ENCODE measurements at regions not wholly inside any gene's neighbourhood (a gene's known extent, or its start where the extent isn't known, plus 50 kb on each side); places are given as distances from the start of the nearest gene placed in this dataset.
A peak's percentile ranks its signal among the peaks of the same experiment; 100 is the strongest.

DNA sequence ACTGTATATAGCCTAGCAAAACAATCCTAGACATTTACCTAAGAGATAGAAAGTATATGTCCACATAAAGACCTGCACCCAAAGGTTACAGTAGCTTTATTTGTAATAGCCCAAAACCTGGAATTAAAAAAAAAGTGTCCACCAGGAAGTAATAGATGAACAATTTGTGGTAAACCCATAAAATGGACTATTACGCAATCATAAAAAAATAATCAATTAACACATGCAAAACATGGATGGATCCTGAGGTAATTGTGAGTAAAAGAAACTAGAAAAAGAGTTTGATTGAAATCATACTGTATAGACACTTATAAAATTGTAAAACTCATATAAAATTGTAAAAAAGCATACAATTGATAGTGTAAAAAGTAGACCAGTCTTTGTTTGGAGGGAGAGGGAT, 673.0 kb upstream of the ZNF804A start:
- no peak for DNase-seq (ENCODE audit: low spot score, unreplicated experiment)
- no peaks in the 10 kb centered on the region for H3K36me3 Mint-ChIP-seq (ENCODE audit: insufficient read depth)
- TF ChIP-seq, protein P1, sequence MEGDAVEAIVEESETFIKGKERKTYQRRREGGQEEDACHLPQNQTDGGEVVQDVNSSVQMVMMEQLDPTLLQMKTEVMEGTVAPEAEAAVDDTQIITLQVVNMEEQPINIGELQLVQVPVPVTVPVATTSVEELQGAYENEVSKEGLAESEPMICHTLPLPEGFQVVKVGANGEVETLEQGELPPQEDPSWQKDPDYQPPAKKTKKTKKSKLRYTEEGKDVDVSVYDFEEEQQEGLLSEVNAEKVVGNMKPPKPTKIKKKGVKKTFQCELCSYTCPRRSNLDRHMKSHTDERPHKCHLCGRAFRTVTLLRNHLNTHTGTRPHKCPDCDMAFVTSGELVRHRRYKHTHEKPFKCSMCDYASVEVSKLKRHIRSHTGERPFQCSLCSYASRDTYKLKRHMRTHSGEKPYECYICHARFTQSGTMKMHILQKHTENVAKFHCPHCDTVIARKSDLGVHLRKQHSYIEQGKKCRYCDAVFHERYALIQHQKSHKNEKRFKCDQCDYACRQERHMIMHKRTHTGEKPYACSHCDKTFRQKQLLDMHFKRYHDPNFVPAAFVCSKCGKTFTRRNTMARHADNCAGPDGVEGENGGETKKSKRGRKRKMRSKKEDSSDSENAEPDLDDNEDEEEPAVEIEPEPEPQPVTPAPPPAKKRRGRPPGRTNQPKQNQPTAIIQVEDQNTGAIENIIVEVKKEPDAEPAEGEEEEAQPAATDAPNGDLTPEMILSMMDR (IDR thresholded peaks at IDR 0.05; ENCODE audit: unreplicated experiment), result no peak
- no peak overlapping the region for H3K4me3 Mint-ChIP-seq (ENCODE audit: low read depth)
- H3K4me1 Mint-ChIP-seq (ENCODE audit: low read depth), result no peaks in the 10 kb centered on the region
- no peak overlapping the region for H3K27ac Mint-ChIP-seq
- H3K27me3 Mint-ChIP-seq, result no peaks in the 10 kb centered on the region
- peaks cover 12% of the 10 kb centered on the region for H3K9me3 Mint-ChIP-seq (ENCODE audit: low read depth)

DNA sequence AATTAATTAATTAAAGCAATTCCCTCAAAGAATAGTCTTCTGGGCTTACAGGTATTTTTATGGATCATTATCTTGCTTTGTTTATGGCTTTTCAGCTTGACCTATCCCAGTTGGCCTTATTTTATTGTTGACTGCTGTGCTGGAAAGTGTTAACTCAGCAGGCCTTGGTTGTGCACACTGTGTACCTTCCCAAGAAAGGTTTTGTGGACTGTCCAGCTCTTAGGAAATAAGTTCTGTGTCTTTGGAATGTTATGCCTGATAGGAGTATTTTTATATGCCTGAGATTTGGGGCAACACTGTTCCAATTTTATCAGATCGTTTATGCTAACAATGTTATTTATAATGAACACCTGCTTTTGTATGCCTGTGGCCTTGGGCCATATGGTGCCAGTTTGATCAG, 671.9 kb upstream of the ZNF804A start:
- Mint-ChIP-seq H3K4me1 (ENCODE audit: low read depth) (no peaks in the 10 kb centered on the region), H3K4me3 (ENCODE audit: low read depth) (no peak overlapping the region), H3K27me3 (no peaks in the 10 kb centered on the region), H3K36me3 (ENCODE audit: insufficient read depth) (no peaks in the 10 kb centered on the region), H3K9me3 (ENCODE audit: low read depth) (peaks cover 8% of the 10 kb centered on the region), H3K27ac (no peak overlapping the region)
- no peak for DNase-seq (ENCODE audit: low spot score, unreplicated experiment)
- TF ChIP-seq, protein P1 (IDR thresholded peaks at IDR 0.05; ENCODE audit: unreplicated experiment), result no peak

DNA sequence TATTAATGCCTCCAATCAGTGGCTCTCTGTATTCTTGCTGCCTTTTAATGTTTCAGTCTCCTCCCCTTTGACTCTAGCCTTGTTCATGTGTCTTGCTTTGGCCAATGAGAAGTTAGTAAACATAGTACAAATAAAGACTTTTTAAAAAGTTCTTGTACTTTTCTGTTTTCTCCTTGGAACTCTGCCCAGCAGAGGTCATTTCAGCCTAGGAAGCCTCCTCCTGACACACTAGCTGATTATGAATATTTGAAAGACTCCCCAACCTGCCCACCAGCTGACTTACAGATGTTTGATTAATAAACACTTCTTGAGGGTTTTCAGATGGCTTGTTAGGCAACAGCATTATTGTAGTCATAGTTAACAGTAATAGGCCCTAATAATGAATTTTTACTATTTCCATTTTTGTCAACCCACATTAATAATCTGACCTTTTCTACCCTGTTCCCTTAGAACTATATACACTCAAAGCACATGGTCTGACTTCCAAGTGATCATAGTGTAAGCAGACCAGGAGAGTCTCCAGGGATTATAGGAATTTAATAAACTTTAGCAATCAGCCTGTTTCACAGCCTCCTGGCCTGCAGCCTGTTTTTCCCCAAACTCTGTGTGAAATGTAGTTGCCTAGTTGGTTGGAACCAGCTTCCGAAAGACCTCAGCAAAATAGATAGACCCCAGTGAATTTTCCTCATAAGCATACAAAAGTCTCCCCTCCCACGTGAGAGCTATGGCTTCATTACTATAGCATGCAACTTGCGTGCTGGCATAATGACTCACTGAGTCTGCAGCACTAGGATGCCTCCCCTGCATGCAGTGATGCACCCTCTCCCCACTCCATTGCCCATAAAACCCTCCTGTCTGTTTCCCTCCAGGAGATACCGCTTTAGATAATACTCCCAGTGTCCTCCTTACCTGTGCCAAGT, 670.7 kb upstream of the ZNF804A start:
- peaks cover 8% of the 10 kb centered on the region for H3K9me3 Mint-ChIP-seq (ENCODE audit: low read depth)
- H3K4me3 Mint-ChIP-seq (ENCODE audit: low read depth), result no peak overlapping the region
- no peaks in the 10 kb centered on the region for H3K36me3 Mint-ChIP-seq (ENCODE audit: insufficient read depth)
- no peaks in the 10 kb centered on the region for H3K27me3 Mint-ChIP-seq
- TF ChIP-seq, protein P1 (IDR thresholded peaks at IDR 0.05; ENCODE audit: unreplicated experiment), result no peak
- H3K4me1 Mint-ChIP-seq (ENCODE audit: low read depth), result no peaks in the 10 kb centered on the region
- DNase-seq (ENCODE audit: low spot score, unreplicated experiment), result no peak
- H3K27ac Mint-ChIP-seq, result peak overlapping the region; percentile 38

DNA sequence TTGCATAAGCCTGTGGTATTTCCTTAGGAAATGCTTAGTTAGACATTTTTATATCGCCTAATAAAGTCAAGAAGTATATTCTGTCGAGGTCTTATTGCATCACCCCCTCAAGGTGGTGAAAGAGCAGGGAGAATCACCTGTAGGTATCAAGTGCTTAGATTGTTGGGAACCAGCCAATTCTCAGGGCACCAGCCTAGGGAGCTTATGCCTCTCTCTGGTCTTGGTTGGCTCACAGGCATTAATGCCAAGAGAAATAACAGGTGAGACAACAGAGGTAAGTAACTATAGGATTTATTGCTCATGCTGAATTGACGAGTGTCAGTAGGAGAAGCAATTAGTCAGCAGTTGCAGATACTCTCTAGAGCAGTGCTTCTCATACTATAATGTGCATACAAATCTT, 663.3 kb upstream of the ZNF804A start:
- Mint-ChIP-seq H3K36me3 (ENCODE audit: insufficient read depth) (no peaks in the 10 kb centered on the region), H3K4me3 (ENCODE audit: low read depth) (no peak overlapping the region), H3K27me3 (no peaks in the 10 kb centered on the region), H3K9me3 (ENCODE audit: low read depth) (peaks cover 2% of the 10 kb centered on the region), H3K27ac (no peak overlapping the region), H3K4me1 (ENCODE audit: low read depth) (no peaks in the 10 kb centered on the region)
- no peak for DNase-seq (ENCODE audit: low spot score, unreplicated experiment)
- TF ChIP-seq, protein P1 (IDR thresholded peaks at IDR 0.05; ENCODE audit: unreplicated experiment), result no peak

DNA sequence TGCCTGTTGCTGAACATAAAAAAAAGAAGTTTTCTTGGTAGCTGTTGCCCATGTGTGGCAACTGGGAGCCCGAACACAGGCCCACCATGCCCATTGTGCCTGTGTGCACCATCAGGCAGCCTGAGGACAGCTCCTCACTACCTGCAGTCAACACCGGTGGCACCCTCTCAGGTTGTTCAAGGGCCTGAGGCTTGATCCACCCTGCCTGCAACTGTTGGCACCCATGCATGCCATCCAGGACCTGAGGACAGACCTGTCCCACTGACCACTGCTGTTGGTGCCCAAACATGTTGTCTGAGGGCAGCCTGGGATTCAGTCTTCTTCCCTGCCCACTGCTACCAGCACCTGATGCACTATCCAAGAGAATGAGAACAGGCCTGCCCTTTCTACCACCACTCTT, 661.1 kb upstream of the ZNF804A start:
- H3K4me3 Mint-ChIP-seq (ENCODE audit: low read depth), result no peak overlapping the region
- TF ChIP-seq, protein P1 (IDR thresholded peaks at IDR 0.05; ENCODE audit: unreplicated experiment), result no peak
- H3K4me1 Mint-ChIP-seq (ENCODE audit: low read depth), result no peaks in the 10 kb centered on the region
- no peak overlapping the region for H3K27ac Mint-ChIP-seq
- no peaks in the 10 kb centered on the region for H3K36me3 Mint-ChIP-seq (ENCODE audit: insufficient read depth)
- peaks cover 7% of the 10 kb centered on the region for H3K9me3 Mint-ChIP-seq (ENCODE audit: low read depth)
- DNase-seq (ENCODE audit: low spot score, unreplicated experiment), result no peak
- no peaks in the 10 kb centered on the region for H3K27me3 Mint-ChIP-seq

All from progenitor cell of endocrine pancreas (in vitro differentiated cells).